Esophagus squamous epithelium (tissue), 5 donors: ENCODE measurements at regions not wholly inside any gene's neighbourhood (a gene's known extent, or its start where the extent isn't known, plus 50 kb on each side); places are given as distances from the start of the nearest gene placed in this dataset.

Source experiments
- DNase-seq: peaks from one replicate; lab custom pipeline; 2025; lab: John Stamatoyannopoulos, UW
- H3K27ac ChIP-seq, 4 donors: fragments of 200-600 bp; sonication (generic); one replicate each; pipeline ENCODE4 v1.5.1; 2016 to 2019; ENCODE audit warnings: mild to moderate bottlenecking in 1 of 4
- H3K27me3 ChIP-seq, 4 donors: fragments of 200-600 bp; sonication (generic); 1 replicate in 3 of 4; 2 replicates in 1 of 4; pipeline versions ENCODE4 v1.5.1 to v1.6.0; 2017 to 2021; ENCODE audit warnings: antibody characterized with exemption in 1 of 4
- H3K36me3 ChIP-seq, 3 donors: fragments of 200-600 bp; sonication (generic); one replicate each; pipeline ENCODE4 v1.5.1; 2016 to 2019
- H3K4me1 ChIP-seq, 3 donors: fragments of 200-600 bp; sonication (generic); one replicate each; pipeline ENCODE4 v1.5.1; 2017 to 2019
- H3K4me3 ChIP-seq, 4 donors: fragments of 200-600 bp; sonication (generic); 1 replicate in 3 of 4; 2 replicates in 1 of 4; pipeline ENCODE4 v1.5.1; 2016 to 2019; ENCODE audit warnings: mild to moderate bottlenecking in 2 of 4, moderate library complexity in 1 of 4
- H3K9me3 ChIP-seq, 3 donors: fragments of 200-600 bp; sonication (generic); one replicate each; pipeline ENCODE4 v1.5.1; 2016 to 2019
- POLR2A ChIP-seq, 4 donors: fragments of 450-650 bp; IDR thresholded peaks; one replicate each; pipeline ENCODE4 v1.6.1; 2017; ENCODE audit warnings: antibody characterized with exemption in 4 of 4, mild to moderate bottlenecking in 4 of 4, moderate library complexity in 3 of 4
- WGBS, 2 donors: methylation state at CpG; one replicate each; pipeline ENCODE4 v1.1.5; 2018; 5-methylcytosine and 5-hydroxymethylcytosine counted together
- intact Hi-C: fragments of 100-400 bp; cut with DNase I; formaldehyde crosslinking; loops from one replicate; pipeline ENCODE4 v1.15.0; 2022
- TF ChIP-seq, protein P1 (sequence below), 6 experiments: fragments of 450-650 bp in 4 of 6; fragments of 200-600 bp in 2 of 6; sonication (generic) in 2 of 6; IDR thresholded peaks; one replicate each; pipeline ENCODE4 v1.5.1; 2016 to 2019; ENCODE audit warnings: antibody characterized with exemption in 6 of 6, mild to moderate bottlenecking in 4 of 6, moderate library complexity in 4 of 6
- donor health status: DM: yes; HTN: yes; CAD: no.

DNA sequence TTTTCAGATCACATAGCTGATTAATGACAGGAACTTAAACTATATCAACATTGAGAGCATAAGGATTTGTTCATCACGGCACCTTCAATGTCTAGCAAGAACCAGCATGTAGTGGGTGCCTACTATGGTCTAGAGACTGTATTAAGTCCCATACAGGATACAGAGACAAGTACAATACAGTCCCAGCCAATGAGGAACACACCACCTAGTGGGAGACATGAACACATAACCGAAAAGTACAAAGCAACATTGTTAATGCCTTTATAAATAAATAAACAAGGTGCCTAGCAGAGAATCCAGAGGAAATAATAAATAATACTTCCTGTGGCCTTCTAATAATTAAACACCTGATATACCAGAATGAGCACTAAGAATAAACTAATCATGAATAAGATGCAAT, 87.7 kb upstream of the OPCML start:
- WGBS, 2 donors: 5 to 28% methylated on average over 2 of the region's 2 CpGs
- DNase-seq: no peak
- H3K4me1 ChIP-seq: no peaks in the 10 kb centered on the region
- no peaks in the 10 kb centered on the region for H3K36me3 ChIP-seq
- no peaks in the 10 kb centered on the region for H3K27me3 ChIP-seq
- intact Hi-C loops: loop anchor here (10.0 kb wide), 1 partner anchor 485 kb away; no protein-coding TSS in a partner anchor
- no peak overlapping the region for H3K4me3 ChIP-seq
- H3K9me3 ChIP-seq: no peaks in the 10 kb centered on the region
- H3K27ac ChIP-seq: no peak overlapping the region
- no peak for TF ChIP-seq POLR2A (IDR thresholded peaks at IDR 0.05)
- TF ChIP-seq, protein P1, sequence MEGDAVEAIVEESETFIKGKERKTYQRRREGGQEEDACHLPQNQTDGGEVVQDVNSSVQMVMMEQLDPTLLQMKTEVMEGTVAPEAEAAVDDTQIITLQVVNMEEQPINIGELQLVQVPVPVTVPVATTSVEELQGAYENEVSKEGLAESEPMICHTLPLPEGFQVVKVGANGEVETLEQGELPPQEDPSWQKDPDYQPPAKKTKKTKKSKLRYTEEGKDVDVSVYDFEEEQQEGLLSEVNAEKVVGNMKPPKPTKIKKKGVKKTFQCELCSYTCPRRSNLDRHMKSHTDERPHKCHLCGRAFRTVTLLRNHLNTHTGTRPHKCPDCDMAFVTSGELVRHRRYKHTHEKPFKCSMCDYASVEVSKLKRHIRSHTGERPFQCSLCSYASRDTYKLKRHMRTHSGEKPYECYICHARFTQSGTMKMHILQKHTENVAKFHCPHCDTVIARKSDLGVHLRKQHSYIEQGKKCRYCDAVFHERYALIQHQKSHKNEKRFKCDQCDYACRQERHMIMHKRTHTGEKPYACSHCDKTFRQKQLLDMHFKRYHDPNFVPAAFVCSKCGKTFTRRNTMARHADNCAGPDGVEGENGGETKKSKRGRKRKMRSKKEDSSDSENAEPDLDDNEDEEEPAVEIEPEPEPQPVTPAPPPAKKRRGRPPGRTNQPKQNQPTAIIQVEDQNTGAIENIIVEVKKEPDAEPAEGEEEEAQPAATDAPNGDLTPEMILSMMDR (IDR thresholded peaks at IDR 0.05): peak in 1 of 6 experiments; percentile 38

DNA sequence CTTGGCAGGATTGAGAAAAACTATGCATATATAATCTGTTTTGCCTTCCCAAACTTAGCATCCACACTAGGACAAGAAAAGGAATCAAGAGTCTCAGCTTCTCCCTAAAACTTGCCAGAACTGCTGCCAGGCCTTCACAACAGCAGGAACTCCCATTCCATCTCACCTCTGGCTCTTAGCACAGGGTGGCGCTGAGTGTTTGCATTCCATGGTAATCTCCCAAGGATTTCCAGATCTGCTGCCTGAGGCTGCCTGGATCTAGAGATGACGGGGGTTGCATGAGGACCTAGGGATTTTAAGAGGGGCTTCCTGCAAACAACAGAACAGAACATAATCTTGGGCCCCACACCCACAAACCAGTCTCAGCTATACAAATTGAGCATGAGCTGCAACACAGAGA, 87.1 kb upstream of the OPCML start:
- Histone ChIP-seq H3K27ac (no peak overlapping the region), H3K4me3 (no peak overlapping the region), H3K4me1 (no peaks in the 10 kb centered on the region), H3K36me3 (no peaks in the 10 kb centered on the region), H3K27me3 (no peaks in the 10 kb centered on the region), H3K9me3 (no peaks in the 10 kb centered on the region)
- no peak for DNase-seq
- TF ChIP-seq, protein P1 (IDR thresholded peaks at IDR 0.05): no peak
- no peak for TF ChIP-seq POLR2A (IDR thresholded peaks at IDR 0.05)
- WGBS, 2 donors: 63 to 71% methylated on average over 1 of the region's 2 CpGs
- intact Hi-C loops: loop anchor here (10.0 kb wide), 1 partner anchor 485 kb away; no protein-coding TSS in a partner anchor

DNA sequence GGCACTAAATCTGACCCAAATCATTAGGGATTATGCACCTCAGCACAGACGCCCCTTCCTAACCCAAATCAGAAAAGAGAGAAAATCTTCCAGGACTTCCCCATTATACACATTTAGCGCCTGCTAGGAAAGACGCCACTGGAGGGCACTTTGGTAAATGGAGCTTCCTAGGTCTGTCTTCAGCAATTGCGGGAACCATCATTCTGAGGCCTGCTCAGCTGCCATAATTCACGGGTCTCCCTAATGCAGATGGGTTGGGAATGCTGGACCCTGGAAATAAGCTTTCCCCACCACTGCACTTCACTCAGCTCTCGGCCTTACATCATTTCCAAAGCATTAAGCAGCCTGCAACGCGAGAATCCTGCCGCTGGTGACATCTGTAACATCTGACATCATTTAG, 86.2 kb upstream of the OPCML start:
- WGBS, 2 donors: 88 to 90% methylated on average over 6 to 9 of the region's 9 CpGs
- Histone ChIP-seq H3K27me3 (no peaks in the 10 kb centered on the region), H3K36me3 (no peaks in the 10 kb centered on the region), H3K9me3 (no peaks in the 10 kb centered on the region), H3K4me1 (no peaks in the 10 kb centered on the region), H3K4me3 (no peak overlapping the region), H3K27ac (no peak overlapping the region)
- no peak for DNase-seq
- intact Hi-C loops: loop anchor here (10.0 kb wide), 1 partner anchor 484 kb away; no protein-coding TSS in a partner anchor
- TF ChIP-seq POLR2A (IDR thresholded peaks at IDR 0.05): no peak
- TF ChIP-seq, protein P1 (IDR thresholded peaks at IDR 0.05): no peak

DNA sequence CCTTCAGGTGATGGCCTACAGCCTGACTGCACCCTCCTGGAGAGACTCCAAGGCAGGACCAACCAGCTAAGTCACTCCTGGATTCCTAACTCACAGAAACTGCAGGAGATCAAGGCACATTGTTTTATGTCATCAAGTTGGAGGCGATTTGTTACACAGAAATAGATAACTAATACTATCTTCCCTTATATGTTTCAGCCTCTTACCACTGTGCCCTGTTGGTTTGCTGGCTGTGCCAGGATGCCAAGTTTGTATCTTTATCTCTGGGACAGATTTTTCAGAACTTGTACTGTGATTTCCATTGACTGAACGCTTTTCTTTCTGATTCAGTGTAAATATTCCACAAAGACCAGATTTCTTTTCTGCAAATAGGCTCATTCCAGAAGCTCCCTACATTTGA, 76.2 kb upstream of the OPCML start:
- H3K27me3 ChIP-seq: no peaks in the 10 kb centered on the region
- H3K9me3 ChIP-seq: peaks cover 0 to 10% (median 0%) of the 10 kb centered on the region in 3 donors
- H3K4me1 ChIP-seq: no peaks in the 10 kb centered on the region
- WGBS, 2 donors: 42 to 52% methylated on average over 2 of the region's 2 CpGs
- no peak overlapping the region for H3K4me3 ChIP-seq
- DNase-seq: no peak
- intact Hi-C loops: no loop called here
- no peak for TF ChIP-seq POLR2A (IDR thresholded peaks at IDR 0.05)
- TF ChIP-seq, protein P1 (IDR thresholded peaks at IDR 0.05): no peak
- H3K27ac ChIP-seq: no peak overlapping the region
- no peaks in the 10 kb centered on the region for H3K36me3 ChIP-seq

DNA sequence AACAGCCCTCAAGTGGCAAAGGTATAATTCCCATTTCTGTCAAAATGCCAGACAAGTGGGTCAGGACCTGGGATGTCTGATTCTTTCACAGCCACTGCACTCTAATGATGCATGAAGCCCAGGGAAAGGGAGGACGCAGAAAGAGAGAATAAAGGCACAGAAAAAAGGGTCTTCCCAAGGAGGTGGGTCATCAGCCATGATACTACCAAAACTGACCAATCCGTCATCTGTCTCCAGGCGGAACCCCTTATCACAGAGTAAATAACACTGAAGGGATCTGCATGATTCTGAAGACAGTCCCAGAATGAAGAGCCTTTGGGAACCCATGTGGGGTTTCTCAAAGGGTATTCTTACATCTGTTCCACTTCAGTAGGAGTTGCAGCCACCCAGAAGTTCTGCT, 73.8 kb upstream of the OPCML start:
- Histone ChIP-seq H3K9me3 (peaks cover 0 to 5% (median 0%) of the 10 kb centered on the region in 3 donors), H3K27me3 (no peaks in the 10 kb centered on the region), H3K27ac (no peak overlapping the region), H3K4me3 (no peak overlapping the region), H3K36me3 (no peaks in the 10 kb centered on the region), H3K4me1 (no peaks in the 10 kb centered on the region)
- DNase-seq: no peak
- 86 to 87% methylated on average over 3 of the region's 3 CpGs for WGBS, 2 donors
- TF ChIP-seq POLR2A (IDR thresholded peaks at IDR 0.05): no peak
- TF ChIP-seq, protein P1 (IDR thresholded peaks at IDR 0.05): no peak
- intact Hi-C loops: no loop called here
